ENCODE measurements at regions not wholly inside any gene's neighbourhood (a gene's known extent, or its start where the extent isn't known, plus 50 kb on each side); places are given as distances from the start of the nearest gene placed in this dataset.
A peak's percentile ranks its signal among the peaks of the same experiment; 100 is the strongest.

DNA sequence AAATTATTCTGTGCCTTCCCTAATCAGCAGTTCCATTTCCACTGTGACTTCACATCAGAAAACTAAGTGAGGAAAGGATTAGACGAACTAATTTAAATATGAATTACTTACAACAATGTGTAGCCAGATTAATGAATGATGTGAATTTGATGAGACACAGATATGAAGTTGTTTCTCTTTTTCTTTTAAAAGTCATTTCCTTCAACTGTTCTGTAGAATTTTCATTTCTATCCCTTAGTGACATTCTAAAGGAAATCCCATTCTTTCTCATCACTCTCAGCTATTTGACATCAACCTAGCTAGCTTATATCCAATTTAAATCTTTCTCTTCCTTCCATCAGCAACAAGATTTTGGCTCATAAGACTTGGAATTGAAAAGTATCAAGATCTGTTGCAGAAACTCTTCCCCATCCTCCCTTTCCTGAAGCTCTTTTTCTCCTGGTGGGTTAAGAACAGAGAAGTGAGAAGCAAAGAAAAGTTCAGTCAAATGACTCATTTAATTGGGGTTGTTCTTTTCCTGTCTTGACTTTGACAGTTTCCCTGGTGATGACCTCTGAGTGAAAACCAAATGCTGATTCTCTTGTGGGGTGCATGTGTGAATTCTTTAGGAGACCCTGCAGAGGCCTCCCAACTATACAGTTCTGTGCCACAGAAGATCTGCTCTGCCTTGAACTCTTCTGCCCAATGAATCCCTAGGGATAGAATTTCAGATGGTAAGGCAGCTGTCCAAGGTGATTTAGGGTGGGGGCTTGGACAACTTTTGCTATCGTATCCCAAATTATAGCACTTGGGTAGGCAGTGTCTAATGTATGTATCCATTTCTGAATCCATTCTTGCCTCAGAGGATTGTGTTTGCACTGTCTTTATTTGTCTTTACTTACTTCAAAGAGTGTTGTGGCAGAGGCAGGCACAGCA is 232.5 kb upstream of the GPRIN3 start:
- no peak for ATAC-seq
- no peaks in the 10 kb centered on the region for H3K9me3 ChIP-seq
- TF ChIP-seq, protein P1, sequence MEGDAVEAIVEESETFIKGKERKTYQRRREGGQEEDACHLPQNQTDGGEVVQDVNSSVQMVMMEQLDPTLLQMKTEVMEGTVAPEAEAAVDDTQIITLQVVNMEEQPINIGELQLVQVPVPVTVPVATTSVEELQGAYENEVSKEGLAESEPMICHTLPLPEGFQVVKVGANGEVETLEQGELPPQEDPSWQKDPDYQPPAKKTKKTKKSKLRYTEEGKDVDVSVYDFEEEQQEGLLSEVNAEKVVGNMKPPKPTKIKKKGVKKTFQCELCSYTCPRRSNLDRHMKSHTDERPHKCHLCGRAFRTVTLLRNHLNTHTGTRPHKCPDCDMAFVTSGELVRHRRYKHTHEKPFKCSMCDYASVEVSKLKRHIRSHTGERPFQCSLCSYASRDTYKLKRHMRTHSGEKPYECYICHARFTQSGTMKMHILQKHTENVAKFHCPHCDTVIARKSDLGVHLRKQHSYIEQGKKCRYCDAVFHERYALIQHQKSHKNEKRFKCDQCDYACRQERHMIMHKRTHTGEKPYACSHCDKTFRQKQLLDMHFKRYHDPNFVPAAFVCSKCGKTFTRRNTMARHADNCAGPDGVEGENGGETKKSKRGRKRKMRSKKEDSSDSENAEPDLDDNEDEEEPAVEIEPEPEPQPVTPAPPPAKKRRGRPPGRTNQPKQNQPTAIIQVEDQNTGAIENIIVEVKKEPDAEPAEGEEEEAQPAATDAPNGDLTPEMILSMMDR (IDR thresholded peaks at IDR 0.05) = no peak
- H3K27me3 ChIP-seq = no peaks in the 10 kb centered on the region
- H3K4me3 ChIP-seq = no peak overlapping the region
- H3K27ac ChIP-seq = no peak overlapping the region
- no peak for DNase-seq
- intact Hi-C loops (cut with DNase I) = no loop called here
- no peaks in the 10 kb centered on the region for H3K4me1 ChIP-seq
- H3K36me3 ChIP-seq = no peaks in the 10 kb centered on the region
- 37% methylated on average over 2 of the region's 2 CpGs for WGBS (ENCODE audit: insufficient coverage, low coverage, low lambda C conversion rate, missing lambda C conversion rate)

DNA sequence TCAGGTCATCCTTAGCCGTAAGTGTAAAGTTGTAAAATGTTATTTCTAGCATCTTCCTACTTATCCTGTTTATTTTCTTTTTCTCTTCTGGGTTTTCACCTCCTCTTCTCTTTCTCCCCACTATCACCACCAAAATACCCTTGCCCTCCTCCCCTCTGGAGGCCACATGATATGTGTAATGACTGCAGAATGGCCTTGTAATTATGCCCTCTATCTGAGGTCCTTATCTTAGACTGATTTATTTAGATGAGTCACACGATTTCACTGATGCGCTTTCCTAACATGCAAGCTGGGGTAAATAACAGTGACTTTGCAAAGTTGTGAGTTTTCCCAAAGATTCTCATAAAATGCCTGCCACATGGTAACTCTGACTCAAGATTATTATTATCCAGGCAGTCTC is 231.8 kb upstream of the GPRIN3 start:
- 42% methylated on average over 3 of the region's 3 CpGs for WGBS (ENCODE audit: insufficient coverage, low coverage, low lambda C conversion rate, missing lambda C conversion rate)
- no peak overlapping the region for H3K27ac ChIP-seq

DNA sequence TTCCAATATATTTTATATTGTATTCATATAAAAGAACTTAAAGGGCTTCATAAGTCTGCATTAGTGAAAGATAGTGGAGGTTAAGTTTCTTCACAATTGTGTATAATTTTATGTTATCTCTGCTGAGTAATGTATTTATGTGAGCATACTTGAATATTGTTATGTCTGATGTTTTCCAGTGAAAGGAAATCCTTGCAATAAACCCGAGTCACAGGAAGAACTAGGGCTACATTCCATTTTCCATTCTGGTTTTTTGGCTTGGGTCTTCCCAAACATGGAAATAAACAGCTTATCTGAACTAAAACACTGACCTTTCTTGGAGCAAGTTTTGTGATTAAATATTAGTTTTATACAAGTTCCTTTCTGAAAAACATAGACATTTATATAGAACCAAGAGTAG is 231.3 kb upstream of the GPRIN3 start:
- DNase-seq = no peak

More for the DNA sequence above, 231.8 kb upstream of the GPRIN3 start:
- Histone ChIP-seq H3K9me3 (no peaks in the 10 kb centered on the region), H3K36me3 (no peaks in the 10 kb centered on the region), H3K4me1 (no peaks in the 10 kb centered on the region), H3K4me3 (no peak overlapping the region), H3K27me3 (no peaks in the 10 kb centered on the region)
- TF ChIP-seq POLR2A (IDR thresholded peaks at IDR 0.05) = no peak
- TF ChIP-seq, protein P1 (IDR thresholded peaks at IDR 0.05) = no peak
- intact Hi-C loops (cut with DNase I) = no loop called here
- ATAC-seq = peak in 2 of 4 donors; percentile 39 to 49
- DNase-seq = no peak

DNA sequence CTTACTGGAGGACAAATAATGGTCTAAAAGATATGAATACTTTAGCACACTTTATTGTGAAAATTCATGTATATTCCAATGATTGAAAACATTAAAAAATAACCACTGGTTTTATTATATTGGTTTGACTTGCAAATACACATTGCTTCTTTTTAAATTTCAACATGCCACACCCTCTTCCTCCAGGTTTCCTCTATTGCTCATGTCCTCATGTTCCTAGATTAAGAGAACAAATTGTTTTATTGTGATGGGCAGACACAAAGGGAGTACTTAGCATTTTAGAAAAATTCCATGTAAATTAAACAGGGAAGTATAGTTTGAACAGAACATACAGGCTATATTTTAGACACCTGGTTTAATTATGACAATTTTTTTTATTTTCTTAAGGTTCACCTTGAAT is 230.6 kb upstream of the GPRIN3 start:
- no peak for ATAC-seq
- Histone ChIP-seq H3K27me3 (no peaks in the 10 kb centered on the region), H3K36me3 (no peaks in the 10 kb centered on the region), H3K4me3 (no peak overlapping the region), H3K4me1 (no peaks in the 10 kb centered on the region), H3K9me3 (no peaks in the 10 kb centered on the region), H3K27ac (no peak overlapping the region)
- DNase-seq = no peak
- no peak for TF ChIP-seq POLR2A (IDR thresholded peaks at IDR 0.05)
- TF ChIP-seq, protein P1 (IDR thresholded peaks at IDR 0.05) = no peak
- intact Hi-C loops (cut with DNase I) = no loop called here

More for the DNA sequence above, 231.3 kb upstream of the GPRIN3 start:
- Histone ChIP-seq H3K27me3 (no peaks in the 10 kb centered on the region), H3K36me3 (no peaks in the 10 kb centered on the region), H3K27ac (no peak overlapping the region), H3K4me3 (no peak overlapping the region), H3K4me1 (no peaks in the 10 kb centered on the region), H3K9me3 (no peaks in the 10 kb centered on the region)
- no peak for TF ChIP-seq POLR2A (IDR thresholded peaks at IDR 0.05)
- TF ChIP-seq, protein P1 (IDR thresholded peaks at IDR 0.05) = no peak
- intact Hi-C loops (cut with DNase I) = no loop called here
- ATAC-seq = peak in 2 of 4 donors; percentile 28 to 57
- WGBS (ENCODE audit: insufficient coverage, low coverage, low lambda C conversion rate, missing lambda C conversion rate) = 28% methylated on average over 1 of the region's 1 CpG
